ENCODE measurements at regions not wholly inside any gene's neighbourhood (a gene's known extent, or its start where the extent isn't known, plus 50 kb on each side); places are given as distances from the start of the nearest gene placed in this dataset.

DNA sequence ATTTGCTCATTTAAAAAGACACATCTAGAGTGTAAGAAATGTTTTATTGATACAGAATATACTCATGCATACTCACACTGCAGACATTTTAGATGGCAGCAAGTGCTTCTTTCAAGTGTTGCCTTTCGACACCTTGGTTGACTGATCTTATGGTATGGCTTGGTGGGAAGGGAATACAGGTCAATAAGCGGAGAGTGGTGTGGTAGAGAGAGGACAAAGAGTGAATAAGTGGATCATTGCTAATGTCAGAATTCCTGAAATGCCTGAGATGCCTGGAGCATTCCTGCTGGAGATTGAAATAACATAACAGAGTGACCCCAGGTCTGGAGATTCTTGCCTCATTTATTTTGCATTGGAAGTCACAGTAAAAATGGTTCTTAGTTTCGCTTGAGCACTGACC, 76.7 kb downstream of the RND3 start:
- TF ChIP-seq, protein P1, sequence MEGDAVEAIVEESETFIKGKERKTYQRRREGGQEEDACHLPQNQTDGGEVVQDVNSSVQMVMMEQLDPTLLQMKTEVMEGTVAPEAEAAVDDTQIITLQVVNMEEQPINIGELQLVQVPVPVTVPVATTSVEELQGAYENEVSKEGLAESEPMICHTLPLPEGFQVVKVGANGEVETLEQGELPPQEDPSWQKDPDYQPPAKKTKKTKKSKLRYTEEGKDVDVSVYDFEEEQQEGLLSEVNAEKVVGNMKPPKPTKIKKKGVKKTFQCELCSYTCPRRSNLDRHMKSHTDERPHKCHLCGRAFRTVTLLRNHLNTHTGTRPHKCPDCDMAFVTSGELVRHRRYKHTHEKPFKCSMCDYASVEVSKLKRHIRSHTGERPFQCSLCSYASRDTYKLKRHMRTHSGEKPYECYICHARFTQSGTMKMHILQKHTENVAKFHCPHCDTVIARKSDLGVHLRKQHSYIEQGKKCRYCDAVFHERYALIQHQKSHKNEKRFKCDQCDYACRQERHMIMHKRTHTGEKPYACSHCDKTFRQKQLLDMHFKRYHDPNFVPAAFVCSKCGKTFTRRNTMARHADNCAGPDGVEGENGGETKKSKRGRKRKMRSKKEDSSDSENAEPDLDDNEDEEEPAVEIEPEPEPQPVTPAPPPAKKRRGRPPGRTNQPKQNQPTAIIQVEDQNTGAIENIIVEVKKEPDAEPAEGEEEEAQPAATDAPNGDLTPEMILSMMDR (IDR thresholded peaks at IDR 0.05): no peak
- TF ChIP-seq POLR2A (IDR thresholded peaks at IDR 0.05): no peak
